GM19452 (cell line): ENCODE measurements at regions not wholly inside any gene's neighbourhood (a gene's known extent, or its start where the extent isn't known, plus 50 kb on each side); places are given as distances from the start of the nearest gene placed in this dataset.
A peak's percentile ranks its signal among the peaks of the same experiment; 100 is the strongest.
"Not testable (repeated sequence)": the region's sequence is repeated elsewhere in the genome, so short reads cannot be mapped to it uniquely, and the experiment has no call there.

ENCODE experiments used
- ATAC-seq: cut with Tn5 transposase; IDR thresholded peaks from one replicate; pipeline ENCODE4 v1.9.1; 2021; ENCODE audit not compliant: unreplicated experiment

GRCh38 chr9:7313389-7313788 is 486.2 kb downstream of the DMAC1 start:
- no peak for ATAC-seq

GRCh38 chr9:7309051-7309450 is 490.5 kb downstream of the DMAC1 start:
- not testable (repeated sequence) for ATAC-seq

DNA sequence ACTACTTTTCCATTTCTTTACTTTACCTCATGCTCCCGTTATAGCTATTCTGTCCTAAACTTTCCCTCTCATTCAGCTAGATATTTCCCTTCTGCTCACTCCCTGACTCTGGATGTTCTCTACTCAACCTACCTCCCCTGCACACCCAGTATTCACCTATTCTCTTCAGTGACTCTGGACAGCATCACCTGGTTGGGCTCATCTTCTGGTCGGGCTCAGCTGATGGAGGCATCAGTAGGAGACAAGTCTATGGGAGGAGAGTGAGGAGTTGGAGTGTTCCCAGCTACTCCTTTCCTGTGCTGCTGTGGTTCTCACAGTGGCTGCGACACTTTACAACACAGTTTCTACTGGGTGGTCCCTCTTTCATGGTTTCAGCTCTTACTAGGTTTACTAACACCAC is 493.9 kb downstream of the DMAC1 start:
- ATAC-seq = no peak

- ATAC-seq = no peak
Observed at GRCh38 chr9:7304627-7304995, 495.0 kb downstream of the DMAC1 start.

DNA sequence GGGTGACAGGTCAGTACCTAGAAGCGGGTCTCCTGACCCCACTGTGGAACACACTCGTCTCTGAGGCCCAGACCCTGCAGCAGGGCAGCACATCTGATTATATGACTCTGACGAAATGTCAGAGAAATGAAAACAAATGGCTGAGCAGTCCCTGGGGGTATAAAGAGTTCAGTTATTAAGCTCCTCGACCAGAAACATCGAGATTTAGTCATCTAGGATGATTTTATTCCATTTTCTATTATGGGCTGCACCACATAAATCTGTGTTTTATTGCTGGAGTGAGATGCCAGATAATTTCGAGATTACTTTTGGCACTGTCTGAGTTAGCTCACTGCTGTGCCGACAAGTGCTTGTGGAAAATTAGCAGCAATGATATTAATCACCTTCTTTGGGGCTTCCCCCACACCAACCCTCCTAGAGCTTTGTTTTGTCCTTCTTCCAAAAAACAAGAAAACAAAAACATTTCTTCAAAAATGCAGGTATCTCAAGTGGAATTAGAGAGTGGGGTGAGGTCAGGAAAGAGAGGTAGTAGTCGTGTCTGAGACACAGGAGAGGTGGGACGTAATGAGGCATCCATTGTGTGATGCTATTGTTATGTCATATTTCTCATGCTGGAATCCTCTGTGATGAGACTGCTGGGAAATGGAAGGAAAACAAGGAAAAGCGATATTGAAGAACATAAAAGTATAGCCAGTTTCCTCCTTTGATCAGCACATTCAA is 495.5 kb downstream of the DMAC1 start:
- no peak for ATAC-seq

DNA sequence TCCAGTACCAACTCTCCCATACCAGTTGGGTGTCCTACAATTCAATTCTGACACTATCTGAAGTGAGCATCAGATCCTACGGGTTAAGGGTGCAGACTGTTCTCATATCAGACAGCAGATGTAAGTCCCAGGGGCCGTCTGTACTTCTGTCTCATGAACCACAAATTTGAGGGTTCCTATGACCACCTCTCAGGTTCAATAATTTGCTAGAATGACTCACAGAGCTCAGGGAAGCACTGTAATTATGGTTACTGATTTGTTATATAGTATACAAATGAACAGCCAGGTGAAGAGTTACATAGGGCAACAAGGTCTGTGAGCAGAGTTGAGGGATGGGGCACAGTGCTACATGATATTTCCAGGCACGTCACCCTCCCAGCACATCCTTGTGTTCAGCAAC is 499.1 kb downstream of the DMAC1 start:
- ATAC-seq = peak; percentile 50

GRCh38 chr9:7298123-7298522 is 501.5 kb downstream of the DMAC1 start:
- ATAC-seq = peak; percentile 96

- ATAC-seq = no peak
Observed at GRCh38 chr9:7297521-7297920, 502.1 kb downstream of the DMAC1 start.

GRCh38 chr9:7293091-7293490 is 506.5 kb downstream of the DMAC1 start:
- no peak for ATAC-seq

DNA sequence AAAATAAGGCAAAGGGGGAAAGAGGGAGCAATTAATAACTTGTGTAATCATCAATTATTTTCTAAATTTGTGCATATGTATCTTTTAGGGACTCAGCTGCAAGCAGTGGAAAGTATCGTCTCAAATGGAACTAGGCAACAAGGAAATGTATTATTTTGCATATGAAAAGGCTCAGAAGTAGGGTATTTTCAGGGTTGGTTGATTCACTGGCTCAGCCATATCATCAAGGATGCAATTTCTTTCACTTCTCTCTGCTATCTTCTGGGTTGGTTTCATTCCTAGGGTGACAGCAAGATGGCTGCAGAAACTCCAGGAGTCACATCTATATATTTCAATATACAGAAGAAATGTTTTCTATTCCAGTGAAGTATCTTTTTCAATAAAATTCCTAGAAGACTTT is 509.8 kb downstream of the DMAC1 start:
- ATAC-seq = no peak

DNA sequence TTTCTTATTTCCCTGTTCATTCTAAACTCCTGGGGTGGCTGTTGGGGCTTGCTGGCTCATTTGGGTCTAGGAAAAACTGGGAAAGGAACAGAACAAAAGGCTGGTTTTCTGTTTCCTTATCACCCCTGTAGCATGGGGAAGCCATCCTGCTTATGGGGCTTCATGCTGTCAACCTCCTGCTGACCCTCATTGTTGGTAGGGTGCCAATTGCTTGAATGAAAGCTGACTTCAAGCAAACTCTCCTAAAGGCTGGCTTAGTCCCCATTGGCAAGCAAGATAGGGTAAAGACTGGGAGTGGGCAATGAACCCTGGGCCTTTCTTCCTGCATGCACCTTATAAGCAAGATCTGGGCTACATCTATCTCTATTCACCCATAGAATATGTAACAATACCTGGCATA is 511.6 kb downstream of the DMAC1 start:
- no peak for ATAC-seq

- no peak for ATAC-seq
Observed at GRCh38 chr9:7287065-7287464, 512.5 kb downstream of the DMAC1 start.

GRCh38 chr9:7286101-7286500 is 513.5 kb downstream of the DMAC1 start:
- no peak for ATAC-seq

- no peak for ATAC-seq
Observed at GRCh38 chr9:7285199-7285598, 514.4 kb downstream of the DMAC1 start.

GRCh38 chr9:7284517-7284916 is 515.1 kb downstream of the DMAC1 start:
- ATAC-seq = no peak

GRCh38 chr9:7284117-7284516 is 515.5 kb downstream of the DMAC1 start:
- no peak for ATAC-seq

- ATAC-seq = no peak
Observed at GRCh38 chr9:7273575-7273974, 515.8 kb downstream of the KDM4C start.

- ATAC-seq = no peak
Observed at GRCh38 chr9:7266911-7267595, 509.3 kb downstream of the KDM4C start.

DNA sequence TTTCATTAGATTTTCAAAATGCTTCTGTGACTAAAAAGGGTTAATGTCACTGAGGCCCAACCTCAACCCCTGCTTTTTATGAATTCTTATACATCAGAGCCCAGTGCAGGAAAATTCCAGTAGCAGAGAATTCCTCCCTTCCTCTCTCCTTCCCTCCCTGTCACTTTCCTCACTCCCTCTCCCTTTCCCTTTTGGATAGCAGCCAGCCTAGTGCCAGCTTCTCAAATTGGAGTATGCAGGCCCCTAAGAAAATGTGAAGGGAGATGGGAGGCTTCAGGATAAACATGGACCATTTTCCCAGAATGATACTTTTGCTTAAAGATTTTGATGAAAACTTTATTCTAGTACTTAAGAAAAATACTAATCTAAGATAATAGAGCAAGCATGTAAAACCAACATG is 507.4 kb downstream of the KDM4C start:
- no peak for ATAC-seq

GRCh38 chr9:7259544-7260241 is 501.9 kb downstream of the KDM4C start:
- ATAC-seq = no peak

DNA sequence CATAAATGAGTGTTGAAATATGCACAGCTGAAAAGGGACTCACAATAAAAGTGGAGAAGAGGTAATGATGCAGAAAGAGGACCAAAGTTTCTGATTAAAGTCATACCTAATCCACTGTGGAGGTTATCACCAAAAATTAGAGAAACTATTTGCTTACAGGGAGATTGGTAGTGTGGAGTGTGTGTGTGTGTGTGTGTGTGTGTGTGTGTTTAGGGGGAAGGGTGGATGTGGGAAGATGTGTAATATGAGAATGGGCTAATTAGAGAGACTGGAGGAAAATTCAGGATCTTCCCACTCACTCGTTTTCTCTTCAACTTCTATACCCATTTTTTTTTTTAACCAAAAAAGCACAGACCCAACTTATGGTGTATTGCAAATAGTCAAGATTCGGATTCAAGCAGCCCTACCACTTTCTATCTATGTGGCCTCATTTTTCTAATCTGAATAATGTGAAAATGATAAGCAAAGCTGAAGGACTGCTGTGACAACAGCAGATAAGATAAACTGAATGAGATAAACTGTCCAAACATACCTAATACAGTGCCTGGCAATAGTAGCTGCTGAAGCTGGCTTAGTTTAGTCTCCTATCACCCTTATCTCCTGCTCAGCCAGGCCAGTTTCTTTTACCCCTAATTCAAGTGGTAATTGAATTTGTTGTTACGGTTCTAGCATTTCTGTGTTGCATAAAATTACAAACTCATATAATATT is 501.1 kb downstream of the KDM4C start:
- no peak for ATAC-seq
